Stimulated activated naive B cell treated with anti-CD40 and anti-IgM and Interleukin-4, amounts not matched to agents 10 μg/mL and 1 μg/mL and 100 μg/mL, for 72 hours (primary cell): ENCODE measurements at regions not wholly inside any gene's neighbourhood (a gene's known extent, or its start where the extent isn't known, plus 50 kb on each side); places are given as distances from the start of the nearest gene placed in this dataset.

Experiments used
- ATAC-seq, 2 donors: fragments of 150-1000 bp; cut with Tn5 transposase; replicated peaks; 2 replicates each; pipeline ENCODE4 v1.10.0; 2021; ENCODE audit warnings: moderate library complexity in 1 of 2
- DNase-seq: peaks from one replicate; pipeline ENCODE4 v3.0.0; 2021
- H3K27ac Mint-ChIP-seq: one replicate; pipeline ENCODE4 v1.8.0; 2022; ENCODE audit warnings: mild to moderate bottlenecking, mixed read lengths
- H3K27me3 Mint-ChIP-seq, 2 donors: one replicate each; pipeline ENCODE4 v1.8.0; 2022; ENCODE audit warnings: mixed read lengths in 2 of 2
- H3K36me3 Mint-ChIP-seq, 2 donors: one replicate each; pipeline ENCODE4 v1.8.0; 2022; ENCODE audit warnings: mixed read lengths in 2 of 2, mild to moderate bottlenecking in 1 of 2
- H3K4me1 Mint-ChIP-seq, 2 donors: one replicate each; pipeline ENCODE4 v1.8.0; 2022; ENCODE audit warnings: mixed read lengths in 2 of 2, mild to moderate bottlenecking in 1 of 2
- H3K4me3 Mint-ChIP-seq, 2 donors: one replicate each; pipeline ENCODE4 v1.8.0; 2022; ENCODE audit warnings: mild to moderate bottlenecking in 2 of 2, mixed read lengths in 2 of 2, moderate library complexity in 1 of 2
- H3K9me3 Mint-ChIP-seq, 2 donors: one replicate each; pipeline ENCODE4 v1.8.0; 2022; ENCODE audit warnings: mixed read lengths in 2 of 2, mild to moderate bottlenecking in 1 of 2

- no peak overlapping the region for H3K27ac Mint-ChIP-seq
- ATAC-seq = no peak
Observed at GRCh38 chr21:20313013-20313412, 685.2 kb upstream of the NCAM2 start.

DNA sequence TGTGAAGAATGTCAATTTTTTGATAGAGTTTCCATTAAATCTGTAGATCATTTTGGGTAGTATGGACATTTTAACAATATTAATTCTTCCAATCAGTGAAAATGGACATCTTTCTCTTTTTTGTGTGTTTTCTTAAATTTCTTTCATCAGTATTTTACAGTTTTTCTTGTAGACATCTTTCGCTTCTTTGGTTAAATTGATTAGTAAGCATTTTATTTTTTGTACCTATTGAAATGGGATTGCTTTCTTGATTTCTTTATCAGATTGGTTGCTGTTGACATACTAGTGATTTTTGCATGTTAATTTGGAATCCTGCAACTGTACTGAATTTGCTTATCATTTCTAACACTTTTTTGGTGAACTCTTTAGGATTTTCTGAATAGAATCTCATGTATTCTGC is 683.2 kb upstream of the NCAM2 start:
- no peaks in the 10 kb centered on the region for H3K36me3 Mint-ChIP-seq

More at GRCh38 chr21:20313013-20313412, 685.2 kb upstream of the NCAM2 start:
- Mint-ChIP-seq H3K9me3 (peaks cover 0 to 7% of the 10 kb centered on the region in 2 donors), H3K4me3 (no peak overlapping the region), H3K36me3 (no peaks in the 10 kb centered on the region), H3K4me1 (no peaks in the 10 kb centered on the region), H3K27me3 (no peaks in the 10 kb centered on the region)
- no peak for DNase-seq

GRCh38 chr21:20329636-20330035 is 668.6 kb upstream of the NCAM2 start:
- DNase-seq (no peak), ATAC-seq (no peak)
- Mint-ChIP-seq H3K27ac (no peak overlapping the region), H3K27me3 (no peaks in the 10 kb centered on the region), H3K36me3 (no peaks in the 10 kb centered on the region), H3K4me1 (no peaks in the 10 kb centered on the region), H3K9me3 (peaks cover 3% of the 10 kb centered on the region in 2 donors), H3K4me3 (no peak overlapping the region)

More for the DNA sequence above, 683.2 kb upstream of the NCAM2 start:
- Mint-ChIP-seq H3K9me3 (peaks cover 0 to 7% of the 10 kb centered on the region in 2 donors), H3K27ac (no peak overlapping the region), H3K4me1 (no peaks in the 10 kb centered on the region), H3K27me3 (no peaks in the 10 kb centered on the region), H3K4me3 (no peak overlapping the region)
- ATAC-seq (no peak), DNase-seq (no peak)

- H3K27ac Mint-ChIP-seq = no peak overlapping the region
- no peaks in the 10 kb centered on the region for H3K4me1 Mint-ChIP-seq
- no peak overlapping the region for H3K4me3 Mint-ChIP-seq
- no peak for ATAC-seq
- H3K36me3 Mint-ChIP-seq = no peaks in the 10 kb centered on the region
- H3K27me3 Mint-ChIP-seq = no peaks in the 10 kb centered on the region
- peaks cover 3% of the 10 kb centered on the region in 2 donors for H3K9me3 Mint-ChIP-seq
- DNase-seq = no peak
Observed at GRCh38 chr21:20330652-20331051, 667.6 kb upstream of the NCAM2 start.

GRCh38 chr21:20334585-20334984 is 663.6 kb upstream of the NCAM2 start:
- Mint-ChIP-seq H3K4me1 (no peaks in the 10 kb centered on the region), H3K27ac (no peak overlapping the region), H3K4me3 (no peak overlapping the region), H3K36me3 (no peaks in the 10 kb centered on the region), H3K9me3 (peaks cover 3 to 6% of the 10 kb centered on the region in 2 donors), H3K27me3 (no peaks in the 10 kb centered on the region)
- ATAC-seq (no peak), DNase-seq (no peak)

GRCh38 chr21:20341431-20341830 is 656.8 kb upstream of the NCAM2 start:
- Mint-ChIP-seq H3K4me3 (no peak overlapping the region), H3K4me1 (no peaks in the 10 kb centered on the region), H3K36me3 (no peaks in the 10 kb centered on the region), H3K9me3 (peaks cover 7% of the 10 kb centered on the region in 2 donors), H3K27ac (no peak overlapping the region), H3K27me3 (no peaks in the 10 kb centered on the region)
- DNase-seq (no peak), ATAC-seq (no peak)

GRCh38 chr21:20343186-20343585 is 655.0 kb upstream of the NCAM2 start:
- H3K4me1 Mint-ChIP-seq = no peaks in the 10 kb centered on the region
- no peak overlapping the region for H3K27ac Mint-ChIP-seq
- ATAC-seq (no peak), DNase-seq (no peak)
- no peak overlapping the region for H3K4me3 Mint-ChIP-seq
- H3K27me3 Mint-ChIP-seq = no peaks in the 10 kb centered on the region
- peaks cover 4 to 7% of the 10 kb centered on the region in 2 donors for H3K9me3 Mint-ChIP-seq
- H3K36me3 Mint-ChIP-seq = no peaks in the 10 kb centered on the region

DNA sequence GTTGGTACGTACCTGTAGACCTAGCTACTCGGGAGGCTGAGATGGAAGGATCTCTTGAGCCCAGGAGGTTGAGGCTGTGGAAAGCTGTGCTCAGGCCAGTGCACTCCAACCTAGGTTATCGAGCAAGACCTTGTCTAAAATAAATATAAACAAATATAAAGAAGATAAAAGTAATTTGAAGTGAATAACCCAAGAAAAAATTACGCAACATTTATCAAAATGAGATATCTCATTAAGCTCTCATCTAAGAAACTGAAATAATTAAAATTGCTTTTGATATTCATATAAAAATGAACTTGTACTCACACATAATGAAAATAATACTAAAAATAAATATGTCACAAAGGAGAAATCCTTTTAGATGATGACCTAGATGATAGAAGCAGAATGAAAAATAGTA is 647.1 kb upstream of the NCAM2 start:
- Mint-ChIP-seq H3K36me3 (no peaks in the 10 kb centered on the region), H3K27ac (no peak overlapping the region), H3K4me1 (no peaks in the 10 kb centered on the region), H3K9me3 (no peaks in the 10 kb centered on the region), H3K4me3 (no peak overlapping the region), H3K27me3 (no peaks in the 10 kb centered on the region)
- DNase-seq (no peak), ATAC-seq (no peak)

DNA sequence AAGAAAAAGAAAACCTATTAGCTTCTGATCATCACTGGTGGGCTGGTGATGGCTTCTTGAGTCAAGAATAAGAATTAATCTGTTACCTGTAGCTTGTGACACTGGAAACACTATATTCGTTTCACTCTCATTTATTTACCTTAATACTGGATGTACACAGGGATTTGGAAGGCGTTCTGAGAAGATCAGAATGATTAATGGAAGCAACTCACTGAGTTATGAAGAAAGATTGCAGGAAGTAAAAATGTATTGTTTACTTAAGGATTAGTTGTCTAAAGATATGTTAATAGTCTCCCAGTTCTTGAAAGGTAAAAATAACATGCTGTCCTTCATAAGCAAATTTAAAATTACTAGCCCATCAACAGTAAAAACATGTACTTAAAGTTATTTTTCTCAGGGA is 644.9 kb upstream of the NCAM2 start:
- Mint-ChIP-seq H3K36me3 (no peaks in the 10 kb centered on the region), H3K4me3 (no peak overlapping the region), H3K9me3 (no peaks in the 10 kb centered on the region), H3K27ac (no peak overlapping the region), H3K27me3 (no peaks in the 10 kb centered on the region), H3K4me1 (no peaks in the 10 kb centered on the region)
- DNase-seq (no peak), ATAC-seq (no peak)

GRCh38 chr21:20373031-20373430 is 625.2 kb upstream of the NCAM2 start:
- no peak overlapping the region for H3K4me3 Mint-ChIP-seq
- H3K27ac Mint-ChIP-seq = no peak overlapping the region
- ATAC-seq = no peak
- H3K4me1 Mint-ChIP-seq = no peaks in the 10 kb centered on the region
- no peaks in the 10 kb centered on the region for H3K27me3 Mint-ChIP-seq
- H3K36me3 Mint-ChIP-seq = no peaks in the 10 kb centered on the region
- peaks cover 3 to 4% of the 10 kb centered on the region in 2 donors for H3K9me3 Mint-ChIP-seq
- no peak for DNase-seq

- DNase-seq (no peak), ATAC-seq (no peak)
- Mint-ChIP-seq H3K27me3 (no peaks in the 10 kb centered on the region), H3K4me3 (no peak overlapping the region), H3K9me3 (peaks cover 0 to 1% of the 10 kb centered on the region in 2 donors), H3K27ac (no peak overlapping the region), H3K4me1 (no peaks in the 10 kb centered on the region), H3K36me3 (no peaks in the 10 kb centered on the region)
Observed at GRCh38 chr21:20377250-20377649, 621.0 kb upstream of the NCAM2 start.

- no peaks in the 10 kb centered on the region for H3K27me3 Mint-ChIP-seq
- H3K27ac Mint-ChIP-seq = no peak overlapping the region
- DNase-seq (no peak), ATAC-seq (no peak)
- H3K4me1 Mint-ChIP-seq = no peaks in the 10 kb centered on the region
- no peaks in the 10 kb centered on the region for H3K36me3 Mint-ChIP-seq
- no peak overlapping the region for H3K4me3 Mint-ChIP-seq
- peaks cover 0 to 13% of the 10 kb centered on the region in 2 donors for H3K9me3 Mint-ChIP-seq
Observed at GRCh38 chr21:20388400-20388799, 609.8 kb upstream of the NCAM2 start.

DNA sequence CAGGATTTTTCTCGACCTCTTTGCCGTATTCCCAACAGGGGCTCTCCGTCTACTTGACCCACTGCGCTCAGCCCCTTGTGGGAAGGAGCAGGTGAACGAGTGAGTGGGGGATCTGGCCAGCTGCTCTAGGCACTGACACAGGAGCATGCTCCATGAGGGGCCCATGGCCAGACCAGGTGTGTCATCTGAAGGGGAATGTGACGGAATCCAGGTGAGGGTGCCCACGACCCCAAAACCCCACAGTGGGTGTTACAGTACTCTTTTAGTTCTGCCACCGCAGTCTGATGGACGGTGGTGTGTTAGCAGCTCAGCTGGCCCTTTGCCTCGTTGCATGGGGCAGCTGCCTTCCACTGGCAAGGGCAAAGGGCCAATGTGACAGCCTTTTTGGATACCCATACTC is 601.4 kb upstream of the NCAM2 start:
- Mint-ChIP-seq H3K4me1 (no peaks in the 10 kb centered on the region), H3K4me3 (no peak overlapping the region), H3K27ac (no peak overlapping the region), H3K36me3 (no peaks in the 10 kb centered on the region), H3K9me3 (peaks cover 5 to 7% of the 10 kb centered on the region in 2 donors), H3K27me3 (no peaks in the 10 kb centered on the region)
- DNase-seq = no peak
- no peak for ATAC-seq

DNA sequence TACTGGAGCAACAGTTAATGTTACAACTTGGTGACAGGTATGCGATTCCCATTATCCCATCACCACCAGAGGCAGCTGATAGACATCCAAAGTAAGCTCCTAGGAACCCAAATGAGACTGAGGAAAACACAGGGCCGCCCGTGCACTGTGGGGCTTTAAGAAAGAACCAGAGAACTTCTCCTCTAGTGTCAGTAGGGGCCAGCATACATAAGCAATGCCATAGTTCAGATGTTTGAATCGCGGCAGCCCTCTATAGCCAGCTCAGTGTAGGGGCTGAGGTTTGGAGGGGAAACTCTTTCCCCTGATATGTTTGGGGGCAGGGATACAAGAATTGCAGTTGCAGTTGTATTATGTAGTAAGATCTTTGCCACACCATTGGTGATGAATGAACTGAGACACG is 593.3 kb upstream of the NCAM2 start:
- no peak overlapping the region for H3K27ac Mint-ChIP-seq
- H3K4me1 Mint-ChIP-seq = no peaks in the 10 kb centered on the region
- no peak overlapping the region for H3K4me3 Mint-ChIP-seq
- H3K27me3 Mint-ChIP-seq = no peaks in the 10 kb centered on the region
- no peaks in the 10 kb centered on the region for H3K36me3 Mint-ChIP-seq
- DNase-seq (no peak), ATAC-seq (no peak)
- peaks cover 4 to 10% of the 10 kb centered on the region in 2 donors for H3K9me3 Mint-ChIP-seq

- Mint-ChIP-seq H3K4me3 (no peak overlapping the region), H3K9me3 (peaks cover 11 to 12% of the 10 kb centered on the region in 2 donors), H3K4me1 (no peaks in the 10 kb centered on the region), H3K36me3 (no peaks in the 10 kb centered on the region), H3K27me3 (no peaks in the 10 kb centered on the region), H3K27ac (no peak overlapping the region)
- no peak for DNase-seq
- ATAC-seq = no peak
Observed at GRCh38 chr21:20418353-20418752, 579.9 kb upstream of the NCAM2 start.

DNA sequence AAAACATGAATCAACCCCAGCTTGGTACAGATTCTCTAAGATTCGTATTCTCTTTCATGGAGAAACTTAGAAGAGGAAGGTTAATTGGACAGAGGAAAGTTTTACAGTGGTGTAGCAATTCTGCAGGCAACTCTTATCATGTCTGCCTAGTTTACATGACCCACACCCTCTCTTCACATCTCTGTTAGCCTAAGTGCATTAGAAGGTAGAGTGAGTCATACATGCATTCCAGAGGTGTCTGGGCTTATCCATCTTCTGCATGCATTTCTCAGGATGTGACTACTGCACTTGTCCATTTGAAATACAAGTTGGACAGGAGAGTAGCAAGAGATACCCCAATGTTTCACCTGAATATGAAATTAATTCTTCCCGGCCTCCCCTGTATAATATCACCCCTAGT is 578.4 kb upstream of the NCAM2 start:
- Mint-ChIP-seq H3K9me3 (peaks cover 8 to 11% of the 10 kb centered on the region in 2 donors), H3K4me3 (no peak overlapping the region), H3K27ac (no peak overlapping the region), H3K4me1 (no peaks in the 10 kb centered on the region), H3K27me3 (no peaks in the 10 kb centered on the region), H3K36me3 (no peaks in the 10 kb centered on the region)
- ATAC-seq (no peak), DNase-seq (no peak)
